H1 (cell line): ENCODE measurements at regions not wholly inside any gene's neighbourhood (a gene's known extent, or its start where the extent isn't known, plus 50 kb on each side); places are given as distances from the start of the nearest gene placed in this dataset.

ENCODE experiments used
- CBX8 ChIP-seq: fragments of 300-800, 300-1000 bp; sonication (generic); IDR thresholded peaks from 2 replicates; pipeline ENCODE4 v1.7.1; 2016; ENCODE audit warnings: low read depth, low read length, borderline replicate concordance
- CEBPB ChIP-seq: IDR thresholded peaks from 2 replicates; pipeline ENCODE4 v1.6.1; 2012; ENCODE audit warnings: low read depth, low read length
- CREB1 ChIP-seq: IDR thresholded peaks from 2 replicates; pipeline ENCODE4 v1.6.1; 2012; ENCODE audit warnings: inconsistent platforms
- EZH2 ChIP-seq: fragments of 200-600 bp; sonication (generic); IDR thresholded peaks from 2 replicates; pipeline ENCODE4 v1.7.1; 2012; ENCODE audit warnings: low read depth, mild to moderate bottlenecking, moderate library complexity, low read length, inconsistent platforms; ENCODE audit not compliant: severe bottlenecking
- HDAC2 ChIP-seq, 2 experiments: fragments of 300-600 bp in 1 of 2; sonication (generic) in 1 of 2; IDR thresholded peaks; 2 replicates each; pipeline ENCODE4 v1.6.1; 2011 to 2012; ENCODE audit warnings: low read depth in 2 of 2, low read length in 2 of 2, mild to moderate bottlenecking in 2 of 2, moderate library complexity in 2 of 2, borderline replicate concordance in 1 of 2, inconsistent platforms in 1 of 2
- JUN ChIP-seq: IDR thresholded peaks from 2 replicates; pipeline ENCODE4 v1.6.1; 2011; ENCODE audit warnings: low read depth, mild to moderate bottlenecking, improper control_type of control experiment, low read length
- JUND ChIP-seq: IDR thresholded peaks from 2 replicates; pipeline ENCODE4 v1.6.1; 2011; ENCODE audit warnings: mild to moderate bottlenecking, improper control_type of control experiment, low read length
- POLR2A ChIP-seq, 2 experiments: IDR thresholded peaks; 1 replicate in 1 of 2; 2 replicates in 1 of 2; pipeline ENCODE4 v1.6.1; 2011; ENCODE audit warnings: low read depth in 2 of 2, low read length in 2 of 2, mild to moderate bottlenecking in 2 of 2; ENCODE audit errors: control extremely low read depth in 1 of 2
- RAD21 ChIP-seq, 2 experiments: IDR thresholded peaks in 1 of 2; conservative IDR thresholded peaks in 1 of 2; 2 replicates each; pipeline ENCODE4 v1.6.1; 2011; ENCODE audit warnings: low read depth in 2 of 2, low read length in 2 of 2, improper control_type of control experiment in 1 of 2, inconsistent platforms in 1 of 2, mild to moderate bottlenecking in 1 of 2, moderate library complexity in 1 of 2
- TEAD4 ChIP-seq: IDR thresholded peaks from 2 replicates; pipeline ENCODE4 v1.6.1; 2012; ENCODE audit warnings: low read depth, low read length, inconsistent platforms, mixed read lengths
- ZNF274 ChIP-seq: IDR thresholded peaks from 2 replicates; pipeline ENCODE4 v1.7.0; 2012; ENCODE audit warnings: low read length, borderline replicate concordance; ENCODE audit errors: extremely low read depth
- TF ChIP-seq, protein P1 (sequence below), 3 experiments: IDR thresholded peaks; 1 replicate in 2 of 3; 2 replicates in 1 of 3; pipeline versions ENCODE4 v1.5.1 to v1.6.1; 2011; ENCODE audit warnings: low read length in 3 of 3, mild to moderate bottlenecking in 3 of 3, inconsistent platforms in 2 of 3, low read depth in 1 of 3, moderate library complexity in 1 of 3; ENCODE audit not compliant: insufficient read depth in 1 of 3; ENCODE audit errors: control extremely low read depth in 1 of 3
- TF ChIP-seq, protein P2 (sequence below): IDR thresholded peaks from 2 replicates; pipeline ENCODE4 v1.6.1; 2011; ENCODE audit warnings: low read length, improper control_type of control experiment

DNA sequence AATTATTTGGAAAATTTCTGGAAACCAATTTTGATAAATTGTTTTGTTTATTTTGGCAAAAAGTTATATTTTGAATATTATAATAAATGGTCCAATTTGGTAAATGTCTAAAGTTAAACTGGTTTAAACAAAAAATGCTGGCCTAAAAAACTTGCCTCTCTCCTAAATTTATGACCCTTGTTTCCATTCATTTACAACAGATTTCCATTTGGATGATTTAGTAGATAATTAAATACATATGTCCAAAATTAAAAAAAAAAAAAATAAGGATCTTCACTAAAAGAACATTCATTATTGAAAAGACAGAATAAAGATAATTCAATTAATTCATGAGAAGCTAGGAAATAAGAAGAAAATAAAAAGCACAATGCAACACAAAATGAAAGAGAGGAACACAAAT is 449.5 kb downstream of the SPRY1 start:
- TF ChIP-seq, protein P1, sequence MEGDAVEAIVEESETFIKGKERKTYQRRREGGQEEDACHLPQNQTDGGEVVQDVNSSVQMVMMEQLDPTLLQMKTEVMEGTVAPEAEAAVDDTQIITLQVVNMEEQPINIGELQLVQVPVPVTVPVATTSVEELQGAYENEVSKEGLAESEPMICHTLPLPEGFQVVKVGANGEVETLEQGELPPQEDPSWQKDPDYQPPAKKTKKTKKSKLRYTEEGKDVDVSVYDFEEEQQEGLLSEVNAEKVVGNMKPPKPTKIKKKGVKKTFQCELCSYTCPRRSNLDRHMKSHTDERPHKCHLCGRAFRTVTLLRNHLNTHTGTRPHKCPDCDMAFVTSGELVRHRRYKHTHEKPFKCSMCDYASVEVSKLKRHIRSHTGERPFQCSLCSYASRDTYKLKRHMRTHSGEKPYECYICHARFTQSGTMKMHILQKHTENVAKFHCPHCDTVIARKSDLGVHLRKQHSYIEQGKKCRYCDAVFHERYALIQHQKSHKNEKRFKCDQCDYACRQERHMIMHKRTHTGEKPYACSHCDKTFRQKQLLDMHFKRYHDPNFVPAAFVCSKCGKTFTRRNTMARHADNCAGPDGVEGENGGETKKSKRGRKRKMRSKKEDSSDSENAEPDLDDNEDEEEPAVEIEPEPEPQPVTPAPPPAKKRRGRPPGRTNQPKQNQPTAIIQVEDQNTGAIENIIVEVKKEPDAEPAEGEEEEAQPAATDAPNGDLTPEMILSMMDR (IDR thresholded peaks at IDR 0.05; ENCODE audit: control extremely low read depth in 1 of 3, insufficient read depth in 1 of 3, low read depth in 1 of 3, low read length in 3 of 3): no peak
- TF ChIP-seq JUN: no peak
- TF ChIP-seq RAD21 (IDR thresholded peaks at IDR 0.05 in 1 of 2, conservative IDR thresholded peaks at IDR 0.05 in 1 of 2; ENCODE audit: low read depth in 2 of 2, low read length in 2 of 2): no peak
- TF ChIP-seq POLR2A (IDR thresholded peaks at IDR 0.05; ENCODE audit: control extremely low read depth in 1 of 2, low read depth in 2 of 2, low read length in 2 of 2): no peak
- no peak for TF ChIP-seq CBX8
- no peak for TF ChIP-seq TEAD4
- no peak for TF ChIP-seq HDAC2 (IDR thresholded peaks at IDR 0.05; ENCODE audit: borderline replicate concordance in 1 of 2, low read depth in 2 of 2, low read length in 2 of 2)
- TF ChIP-seq EZH2: no peak
- TF ChIP-seq CREB1: no peak
- no peak for TF ChIP-seq CEBPB
- TF ChIP-seq ZNF274: no peak
- no peak for TF ChIP-seq JUND
- TF ChIP-seq, protein P2, sequence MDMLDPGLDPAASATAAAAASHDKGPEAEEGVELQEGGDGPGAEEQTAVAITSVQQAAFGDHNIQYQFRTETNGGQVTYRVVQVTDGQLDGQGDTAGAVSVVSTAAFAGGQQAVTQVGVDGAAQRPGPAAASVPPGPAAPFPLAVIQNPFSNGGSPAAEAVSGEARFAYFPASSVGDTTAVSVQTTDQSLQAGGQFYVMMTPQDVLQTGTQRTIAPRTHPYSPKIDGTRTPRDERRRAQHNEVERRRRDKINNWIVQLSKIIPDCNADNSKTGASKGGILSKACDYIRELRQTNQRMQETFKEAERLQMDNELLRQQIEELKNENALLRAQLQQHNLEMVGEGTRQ: no peak
